COLO829 (cell line): ENCODE measurements at regions not wholly inside any gene's neighbourhood (a gene's known extent, or its start where the extent isn't known, plus 50 kb on each side); places are given as distances from the start of the nearest gene placed in this dataset.

ENCODE experiments used
- DNase-seq: peaks from one replicate; pipeline ENCODE4 v3.0.0; 2012; ENCODE audit warnings: low spot score

GRCh38 chr9:117548556-117548955 is 133.7 kb upstream of the ASTN2 start:
- DNase-seq, result no peak

GRCh38 chr9:117547904-117548303 is 133.0 kb upstream of the ASTN2 start:
- DNase-seq, result no peak

GRCh38 chr9:117546894-117547678 is 132.2 kb upstream of the ASTN2 start:
- DNase-seq, result no peak

GRCh38 chr9:117545846-117546245 is 131.0 kb upstream of the ASTN2 start:
- no peak for DNase-seq

GRCh38 chr9:117543089-117543488 is 128.2 kb upstream of the ASTN2 start:
- DNase-seq, result no peak

- no peak for DNase-seq
Observed at GRCh38 chr9:117542021-117542420, 127.2 kb upstream of the ASTN2 start.

- no peak for DNase-seq
Observed at GRCh38 chr9:117541181-117541580, 126.3 kb upstream of the ASTN2 start.

GRCh38 chr9:117535973-117536372 is 121.1 kb upstream of the ASTN2 start:
- no peak for DNase-seq

- no peak for DNase-seq
Observed at GRCh38 chr9:117535434-117535833, 120.6 kb upstream of the ASTN2 start.

GRCh38 chr9:117528225-117528624 is 113.4 kb upstream of the ASTN2 start:
- DNase-seq, result no peak

GRCh38 chr9:117526674-117527073 is 111.8 kb upstream of the ASTN2 start:
- no peak for DNase-seq

- DNase-seq, result no peak
Observed at GRCh38 chr9:117523531-117524153, 108.8 kb upstream of the ASTN2 start.

- DNase-seq, result no peak
Observed at GRCh38 chr9:117521293-117521692, 106.4 kb upstream of the ASTN2 start.

GRCh38 chr9:117516676-117517632 is 102.1 kb upstream of the ASTN2 start:
- no peak for DNase-seq

GRCh38 chr9:117511852-117512481 is 97.1 kb upstream of the ASTN2 start:
- DNase-seq, result no peak

- DNase-seq, result no peak
Observed at GRCh38 chr9:117496307-117496706, 81.5 kb upstream of the ASTN2 start.

GRCh38 chr9:117494401-117495090 is 79.7 kb upstream of the ASTN2 start:
- no peak for DNase-seq

GRCh38 chr9:117492476-117492875 is 77.6 kb upstream of the ASTN2 start:
- no peak for DNase-seq

- no peak for DNase-seq
Observed at GRCh38 chr9:117491491-117491890, 76.6 kb upstream of the ASTN2 start.

- DNase-seq, result no peak
Observed at GRCh38 chr9:117490199-117490598, 75.3 kb upstream of the ASTN2 start.

- no peak for DNase-seq
Observed at GRCh38 chr9:117488659-117489058, 73.8 kb upstream of the ASTN2 start.
